B cell (primary cell): ENCODE measurements at regions not wholly inside any gene's neighbourhood (a gene's known extent, or its start where the extent isn't known, plus 50 kb on each side); places are given as distances from the start of the nearest gene placed in this dataset.

Experiments used
- CTCF ChIP-seq: fragments of 200-600 bp; IDR thresholded peaks from one replicate; pipeline ENCODE4 v1.8.0; 2022; ENCODE audit warnings: antibody characterized with exemption, mild to moderate bottlenecking
- EZH2 ChIP-seq: IDR thresholded peaks from 2 replicates; pipeline ENCODE4 v1.6.1; 2012; ENCODE audit warnings: borderline replicate concordance, low read depth, mild to moderate bottlenecking, moderate library complexity, low read length; ENCODE audit not compliant: insufficient read depth, poor library complexity, severe bottlenecking

- no peak for TF ChIP-seq CTCF
- no peak for TF ChIP-seq EZH2
These were observed 449.8 kb upstream of the AR start for GRCh38 chrX:67094061-67094460.
